SU-DHL-6 (cell line): ENCODE measurements at regions not wholly inside any gene's neighbourhood (a gene's known extent, or its start where the extent isn't known, plus 50 kb on each side); places are given as distances from the start of the nearest gene placed in this dataset.

Experiments
- H2AFZ ChIP-seq: fragments of 200-600 bp; sonication (generic); 2 replicates; pipeline ENCODE4 v1.6.1; 2014; ENCODE audit warnings: low read depth, mild to moderate bottlenecking, moderate library complexity, mixed read lengths, antibody characterized with exemption, low read length; ENCODE audit not compliant: severe bottlenecking
- H3F3A ChIP-seq: fragments of 200-600 bp; shearing (Covaris generic); 2 replicates; pipeline ENCODE4 v1.6.0; 2016; ENCODE audit warnings: antibody characterized with exemption, mild to moderate bottlenecking; ENCODE audit not compliant: insufficient read depth
- H3K27ac ChIP-seq: fragments of 200-600 bp; sonication (generic); 2 replicates; pipeline ENCODE4 v1.5.1; 2016; ENCODE audit warnings: low read depth, mild to moderate bottlenecking, low read length, moderate library complexity, mixed read lengths
- H3K27me3 ChIP-seq: fragments of 200-600 bp; sonication (generic), shearing (Covaris generic); 2 replicates; pipeline ENCODE4 v1.6.0; 2014; ENCODE audit warnings: mild to moderate bottlenecking, low read length
- H3K36me3 ChIP-seq: fragments of 200-600 bp; sonication (generic); 2 replicates; pipeline ENCODE4 v1.6.1; 2014; ENCODE audit warnings: mild to moderate bottlenecking, low read length, mixed read lengths
- H3K4me2 ChIP-seq: fragments of 300-600, 200-600 bp; shearing (Covaris generic), sonication (generic); 2 replicates; pipeline ENCODE4 v1.6.0; 2014; ENCODE audit warnings: low read length, low read depth, mild to moderate bottlenecking; ENCODE audit not compliant: poor library complexity, severe bottlenecking
- H3K4me3 ChIP-seq: fragments of 200-600 bp; sonication (generic); 2 replicates; pipeline ENCODE4 v1.5.1; 2014; ENCODE audit warnings: antibody characterized with exemption, low read length, mild to moderate bottlenecking, mixed read lengths; ENCODE audit not compliant: insufficient read depth, poor library complexity, severe bottlenecking
- H3K79me2 ChIP-seq: fragments of 200-600 bp; sonication (generic); 2 replicates; pipeline ENCODE4 v1.6.1; 2014; ENCODE audit warnings: mild to moderate bottlenecking, low read length, moderate library complexity; ENCODE audit not compliant: insufficient read depth
- H3K9ac ChIP-seq: fragments of 200-600 bp; sonication (generic); 2 replicates; pipeline ENCODE4 v1.7.0; 2014; ENCODE audit warnings: mild to moderate bottlenecking, low read length
- H3K9me2 ChIP-seq: fragments of 200-600 bp; sonication (generic); replicated peaks from 2 replicates; pipeline ENCODE4 v1.6.1; 2014; ENCODE audit warnings: low read length; ENCODE audit not compliant: insufficient read depth
- H3K9me3 ChIP-seq: fragments of 200-600 bp; sonication (generic); 2 replicates; pipeline ENCODE4 v1.6.1; 2014; ENCODE audit warnings: low read length, mixed read lengths; ENCODE audit not compliant: insufficient read depth
- H4K20me1 ChIP-seq: fragments of 200-600 bp; sonication (generic); 2 replicates; pipeline ENCODE4 v1.6.1; 2014; ENCODE audit warnings: low read depth, mild to moderate bottlenecking, antibody characterized with exemption, low read length, moderate library complexity, mixed read lengths
- CTCF ChIP-seq: fragments of 200-600 bp; sonication (generic); IDR thresholded peaks from one replicate; pipeline ENCODE4 v1.5.1; 2017; ENCODE audit warnings: antibody characterized with exemption, mild to moderate bottlenecking, low read length, moderate library complexity; ENCODE audit not compliant: insufficient read depth, poor library complexity, severe bottlenecking
- EZH2phosphoT487 ChIP-seq: fragments of 200-600 bp; sonication (generic), shearing (Covaris generic); conservative IDR thresholded peaks from 2 replicates; pipeline ENCODE4 v1.6.1; 2018; ENCODE audit warnings: mild to moderate bottlenecking, antibody characterized with exemption, low read length, moderate library complexity, mixed read lengths

- no peak overlapping the region for H3K4me3 ChIP-seq
- no peak overlapping the region for H3K27ac ChIP-seq
- no peaks in the 10 kb centered on the region for H4K20me1 ChIP-seq
- TF ChIP-seq CTCF (no peak), EZH2phosphoT487 (no peak)
- H3K36me3 ChIP-seq = no peaks in the 10 kb centered on the region
- H2AFZ ChIP-seq = no peak overlapping the region
- H3K9me3 ChIP-seq = no peaks in the 10 kb centered on the region
- H3F3A ChIP-seq = peaks cover 7% of the 10 kb centered on the region
- H3K4me2 ChIP-seq = no peak overlapping the region
- no peak overlapping the region for H3K9ac ChIP-seq
- H3K27me3 ChIP-seq = no peaks in the 10 kb centered on the region
- H3K9me2 ChIP-seq = no peaks in the 10 kb centered on the region
- H3K79me2 ChIP-seq = no peaks in the 10 kb centered on the region
Measured at GRCh38 chr7:131223151-131223550, 104.5 kb upstream of the MKLN1 start.

- H3K4me2 ChIP-seq = no peak overlapping the region
- no peaks in the 10 kb centered on the region for H3K27me3 ChIP-seq
- H3K9me3 ChIP-seq = no peaks in the 10 kb centered on the region
- no peak overlapping the region for H3K27ac ChIP-seq
- no peaks in the 10 kb centered on the region for H4K20me1 ChIP-seq
- no peak overlapping the region for H3K9ac ChIP-seq
- TF ChIP-seq EZH2phosphoT487 (no peak), CTCF (no peak)
- peaks cover 7% of the 10 kb centered on the region for H3F3A ChIP-seq
- H3K79me2 ChIP-seq = no peaks in the 10 kb centered on the region
- H3K9me2 ChIP-seq = no peaks in the 10 kb centered on the region
- no peak overlapping the region for H3K4me3 ChIP-seq
- H2AFZ ChIP-seq = no peak overlapping the region
- H3K36me3 ChIP-seq = no peaks in the 10 kb centered on the region
Measured at GRCh38 chr7:131224996-131225395, 102.7 kb upstream of the MKLN1 start.

- Histone ChIP-seq H3K9me3 (no peaks in the 10 kb centered on the region), H3F3A (0 out of 2 replicates have a peak, but pooled peaks cover 4% of the 10 kb centered on the region), H3K36me3 (no peaks in the 10 kb centered on the region), H3K9me2 (no peaks in the 10 kb centered on the region), H4K20me1 (no peaks in the 10 kb centered on the region), H3K27me3 (no peaks in the 10 kb centered on the region), H3K4me3 (no peak overlapping the region), H3K9ac (no peak overlapping the region), H3K27ac (no peak overlapping the region), H3K4me2 (no peak overlapping the region), H3K79me2 (no peaks in the 10 kb centered on the region), H2AFZ (no peak overlapping the region)
- TF ChIP-seq CTCF = no peak
- TF ChIP-seq EZH2phosphoT487 = no peak
Measured at GRCh38 chr7:131225619-131226513, 101.8 kb upstream of the MKLN1 start.
